HUES48 (cell line): ENCODE measurements at regions not wholly inside any gene's neighbourhood (a gene's known extent, or its start where the extent isn't known, plus 50 kb on each side); places are given as distances from the start of the nearest gene placed in this dataset.

Source experiments
- H3K27ac ChIP-seq: one replicate; pipeline ENCODE4 v1.7.0; 2013; ENCODE audit warnings: low read depth, low read length, inconsistent platforms
- H3K27me3 ChIP-seq: 2 replicates; pipeline ENCODE4 v1.6.1; 2013; ENCODE audit warnings: mild to moderate bottlenecking, low read length; ENCODE audit not compliant: control insufficient read depth, insufficient read depth
- H3K36me3 ChIP-seq: 2 replicates; pipeline ENCODE4 v1.6.1; 2013; ENCODE audit warnings: low read length; ENCODE audit not compliant: control insufficient read depth, insufficient read depth
- H3K4me1 ChIP-seq: 2 replicates; pipeline ENCODE4 v1.6.1; 2013; ENCODE audit warnings: mild to moderate bottlenecking, low read length; ENCODE audit not compliant: control insufficient read depth, insufficient read depth
- H3K4me3 ChIP-seq: 2 replicates; pipeline ENCODE4 v1.5.1; 2013; ENCODE audit warnings: mild to moderate bottlenecking, low read depth, low read length
- H3K9ac ChIP-seq: 2 replicates; pipeline ENCODE4 v1.6.1; 2013; ENCODE audit warnings: mild to moderate bottlenecking, low read depth, low read length, moderate library complexity
- H3K9me3 ChIP-seq: 2 replicates; pipeline ENCODE4 v1.6.1; 2013; ENCODE audit warnings: low read length; ENCODE audit not compliant: control insufficient read depth, insufficient read depth

DNA sequence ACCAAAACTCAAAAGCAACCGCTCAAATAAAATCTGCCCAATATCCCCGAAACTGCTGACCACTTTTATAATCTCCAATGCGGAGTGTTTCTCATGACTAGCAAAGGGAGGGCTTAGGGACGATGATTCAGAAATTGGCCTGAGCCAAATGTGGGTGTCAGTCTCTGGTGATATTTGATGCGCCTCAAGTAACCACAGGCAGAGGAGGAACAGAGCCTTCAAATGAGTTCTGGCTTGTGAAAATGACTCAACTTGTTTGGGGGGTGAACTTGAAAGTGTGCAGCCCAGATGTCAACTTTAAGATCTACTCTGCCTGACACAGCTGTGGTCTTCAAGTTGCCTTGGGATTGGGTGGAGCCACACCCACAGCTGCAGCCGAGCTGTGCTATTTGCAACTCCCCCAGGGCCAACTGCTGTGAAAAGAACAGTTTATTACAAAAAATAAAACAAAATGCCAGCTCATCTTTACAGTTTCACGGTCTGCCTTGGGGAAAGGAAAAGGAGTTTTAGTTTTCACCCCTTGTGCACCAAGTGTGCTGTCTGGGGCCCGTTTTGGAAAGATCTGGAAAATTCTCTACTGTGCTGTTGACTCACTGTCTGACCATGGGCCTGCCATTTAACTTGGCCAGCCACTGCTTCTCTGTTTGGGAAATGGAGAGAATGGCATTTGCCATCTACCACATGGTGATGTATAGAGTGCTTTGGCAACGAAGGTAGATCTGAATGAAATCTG lies 222.1 kb downstream of the MTX2 start:
- H3K4me1 ChIP-seq, result peaks cover 14% of the 10 kb centered on the region
- H3K9ac ChIP-seq, result no peak overlapping the region
- peaks cover 42% of the 10 kb centered on the region for H3K27me3 ChIP-seq
- no peaks in the 10 kb centered on the region for H3K36me3 ChIP-seq
- no peak overlapping the region for H3K27ac ChIP-seq
- no peaks in the 10 kb centered on the region for H3K9me3 ChIP-seq
- no peak overlapping the region for H3K4me3 ChIP-seq

DNA sequence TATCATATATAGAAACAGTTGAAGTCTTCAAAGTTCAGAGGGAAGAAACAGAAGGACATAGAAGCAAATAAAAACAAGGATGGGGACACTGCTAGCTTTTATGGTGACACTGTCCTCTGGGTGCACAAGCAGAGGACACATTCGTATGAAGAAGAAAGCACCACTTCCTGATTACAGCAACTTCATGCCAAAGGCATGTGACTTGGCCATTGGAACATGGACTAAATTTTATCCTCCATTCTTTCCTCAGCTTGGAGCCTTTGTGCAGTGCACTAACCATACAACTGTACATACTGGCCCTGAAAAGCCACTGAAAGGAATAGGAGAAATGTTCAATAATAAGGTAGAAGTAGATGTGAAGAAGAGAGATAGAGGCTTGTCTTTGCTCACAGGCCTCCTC lies 223.3 kb downstream of the MTX2 start:
- Histone ChIP-seq H3K36me3 (no peaks in the 10 kb centered on the region), H3K4me1 (peaks cover 14% of the 10 kb centered on the region), H3K27ac (no peak overlapping the region), H3K9ac (no peak overlapping the region), H3K4me3 (no peak overlapping the region), H3K27me3 (peaks cover 42% of the 10 kb centered on the region), H3K9me3 (no peaks in the 10 kb centered on the region)

- H3K4me3 ChIP-seq, result no peak overlapping the region
- H3K9me3 ChIP-seq, result no peaks in the 10 kb centered on the region
- H3K9ac ChIP-seq, result no peak overlapping the region
- H3K4me1 ChIP-seq, result peaks cover 14% of the 10 kb centered on the region
- no peak overlapping the region for H3K27ac ChIP-seq
- no peaks in the 10 kb centered on the region for H3K36me3 ChIP-seq
- peaks cover 37% of the 10 kb centered on the region for H3K27me3 ChIP-seq
Measured at GRCh38 chr2:176493226-176493825, 224.1 kb downstream of the MTX2 start.

DNA sequence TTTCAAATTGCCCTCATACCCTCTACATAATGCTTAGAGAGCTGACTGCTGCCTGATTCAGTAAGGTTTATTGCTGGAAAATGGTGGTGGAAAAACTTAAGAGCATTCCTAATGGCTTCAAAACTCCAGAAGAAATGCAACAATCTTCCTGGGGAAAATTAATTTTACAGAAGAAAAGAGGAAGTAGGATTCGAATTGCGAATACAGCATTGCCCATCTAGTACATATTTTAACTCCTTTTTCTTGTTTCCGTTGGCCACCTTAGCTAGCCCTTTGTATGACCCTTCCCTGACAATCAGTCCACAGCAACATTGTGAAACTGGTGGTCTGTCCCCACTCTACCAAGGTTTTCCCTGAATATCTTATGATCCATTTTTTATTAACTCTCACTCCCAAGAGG lies 224.7 kb downstream of the MTX2 start:
- H3K36me3 ChIP-seq, result no peaks in the 10 kb centered on the region
- H3K4me1 ChIP-seq, result peaks cover 14% of the 10 kb centered on the region
- peaks cover 32% of the 10 kb centered on the region for H3K27me3 ChIP-seq
- no peak overlapping the region for H3K4me3 ChIP-seq
- no peaks in the 10 kb centered on the region for H3K9me3 ChIP-seq
- no peak overlapping the region for H3K27ac ChIP-seq
- H3K9ac ChIP-seq, result no peak overlapping the region

DNA sequence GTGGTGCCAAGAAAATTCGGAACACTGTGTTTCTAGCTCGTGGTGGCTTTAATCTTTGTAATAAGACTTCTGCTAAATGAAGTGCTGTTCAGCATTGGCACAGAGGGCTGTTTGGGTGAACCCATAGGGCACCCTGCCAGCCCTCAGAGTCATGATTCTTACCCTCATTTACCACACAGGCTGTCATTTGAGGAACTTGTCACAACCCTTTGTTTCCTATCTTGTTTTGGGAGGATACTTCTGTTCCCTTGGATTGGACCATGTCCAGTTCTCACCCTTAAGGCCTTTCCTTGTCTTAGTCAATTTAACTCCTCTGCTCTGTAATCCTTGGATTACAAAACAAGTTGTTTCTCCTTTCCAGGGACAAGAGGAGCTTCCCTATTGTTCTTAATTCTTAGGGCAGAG lies 225.7 kb downstream of the MTX2 start:
- Histone ChIP-seq H3K27ac (no peak overlapping the region), H3K9ac (no peak overlapping the region), H3K9me3 (no peaks in the 10 kb centered on the region)

DNA sequence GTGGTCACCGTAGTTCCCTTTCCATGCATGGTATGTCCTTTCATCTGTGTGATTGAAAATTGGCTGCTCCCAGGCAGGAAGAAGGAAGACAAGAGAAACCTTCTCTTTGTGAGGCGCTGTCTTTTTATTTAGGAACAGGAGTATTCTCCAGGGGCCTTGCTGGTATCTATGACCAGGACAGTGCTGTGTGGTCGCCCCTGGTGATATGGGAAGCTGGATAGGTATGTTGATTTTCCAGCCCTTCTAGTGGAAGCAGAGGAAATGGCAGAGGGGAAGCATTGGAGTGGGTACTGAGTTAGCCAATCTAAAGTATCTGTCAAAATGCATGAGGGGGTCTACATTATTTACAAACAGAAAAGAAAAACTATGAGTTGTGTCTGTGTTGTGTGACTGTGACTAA lies 226.6 kb downstream of the MTX2 start:
- H3K27ac ChIP-seq, result no peak overlapping the region

More for the DNA sequence above, 225.7 kb downstream of the MTX2 start:
- Histone ChIP-seq H3K36me3 (no peaks in the 10 kb centered on the region), H3K4me3 (no peak overlapping the region), H3K4me1 (peaks cover 9% of the 10 kb centered on the region), H3K27me3 (peaks cover 21% of the 10 kb centered on the region)

DNA sequence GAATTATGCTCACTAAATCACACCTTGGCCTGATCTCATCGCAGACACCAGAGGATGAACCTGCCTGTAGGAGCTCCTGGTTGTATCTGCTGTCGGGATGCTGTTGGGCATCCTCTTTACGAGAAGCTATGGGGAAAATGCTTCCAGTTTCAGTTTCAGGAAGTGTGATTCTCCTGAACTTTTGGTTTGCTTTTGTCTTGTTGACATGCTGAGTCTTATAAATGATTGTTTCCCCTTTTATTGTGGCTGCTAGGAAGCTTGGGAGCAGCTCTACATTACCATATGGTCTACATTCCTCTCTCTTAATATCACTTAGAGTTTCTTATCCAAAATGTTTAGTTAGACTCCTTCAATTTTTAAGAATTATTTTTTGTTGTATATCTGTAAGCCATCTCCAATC lies 227.5 kb downstream of the MTX2 start:
- Histone ChIP-seq H3K9ac (no peak overlapping the region), H3K27me3 (peaks cover 4% of the 10 kb centered on the region; the same call in 1 of the 2 replicates), H3K36me3 (no peaks in the 10 kb centered on the region), H3K9me3 (no peaks in the 10 kb centered on the region), H3K27ac (no peak overlapping the region), H3K4me3 (no peak overlapping the region), H3K4me1 (no peaks in the 10 kb centered on the region)

More for the DNA sequence above, 226.6 kb downstream of the MTX2 start:
- Histone ChIP-seq H3K4me1 (peaks cover 4% of the 10 kb centered on the region), H3K4me3 (no peak overlapping the region), H3K9me3 (no peaks in the 10 kb centered on the region), H3K27me3 (peaks cover 13% of the 10 kb centered on the region), H3K9ac (no peak overlapping the region), H3K36me3 (no peaks in the 10 kb centered on the region)

DNA sequence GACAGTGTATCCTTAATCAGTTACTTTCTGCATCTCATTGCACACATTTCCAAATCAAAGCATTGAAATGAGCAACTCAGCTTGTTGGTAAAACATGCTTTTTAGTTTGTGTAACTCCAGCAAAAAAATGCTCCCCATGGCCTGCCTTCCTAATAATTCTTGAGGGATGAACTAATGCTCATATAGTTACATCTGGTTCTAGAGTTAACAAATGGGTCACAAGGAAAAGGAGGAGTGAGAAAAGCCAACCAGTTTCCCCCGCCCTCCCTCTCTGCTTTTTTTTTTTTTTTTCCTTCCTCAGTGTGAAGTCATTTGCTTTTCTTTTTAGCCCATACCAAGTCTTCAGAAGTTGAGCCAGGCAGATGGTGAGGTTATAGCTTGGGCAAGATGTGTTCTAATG lies 231.7 kb downstream of the MTX2 start:
- H3K9me3 ChIP-seq, result no peaks in the 10 kb centered on the region
- H3K4me3 ChIP-seq, result no peak overlapping the region
- H3K4me1 ChIP-seq, result no peaks in the 10 kb centered on the region
- 0 out of 2 replicates have a peak, but pooled peaks cover 4% of the 10 kb centered on the region for H3K27me3 ChIP-seq
- H3K36me3 ChIP-seq, result no peaks in the 10 kb centered on the region
- H3K9ac ChIP-seq, result no peak overlapping the region
- H3K27ac ChIP-seq, result no peak overlapping the region

- Histone ChIP-seq H3K4me3 (no peak overlapping the region), H3K4me1 (no peaks in the 10 kb centered on the region), H3K27ac (no peak overlapping the region), H3K9me3 (no peaks in the 10 kb centered on the region), H3K9ac (no peak overlapping the region), H3K27me3 (0 out of 2 replicates have a peak, but pooled peaks cover 4% of the 10 kb centered on the region), H3K36me3 (no peaks in the 10 kb centered on the region)
Measured at GRCh38 chr2:176501617-176502016, 232.4 kb downstream of the MTX2 start.

GRCh38 chr2:176502619-176503018 lies 233.4 kb downstream of the MTX2 start:
- Histone ChIP-seq H3K27ac (no peak overlapping the region), H3K9ac (no peak overlapping the region), H3K4me3 (no peak overlapping the region), H3K27me3 (peaks cover 4% of the 10 kb centered on the region; the same call in 1 of the 2 replicates), H3K9me3 (no peaks in the 10 kb centered on the region), H3K4me1 (no peaks in the 10 kb centered on the region), H3K36me3 (no peaks in the 10 kb centered on the region)

GRCh38 chr2:176503776-176504175 lies 234.5 kb downstream of the MTX2 start:
- Histone ChIP-seq H3K9ac (no peak overlapping the region), H3K9me3 (no peaks in the 10 kb centered on the region), H3K4me1 (no peaks in the 10 kb centered on the region), H3K27me3 (peaks cover 8% of the 10 kb centered on the region; the same call in 1 of the 2 replicates), H3K4me3 (no peak overlapping the region), H3K36me3 (no peaks in the 10 kb centered on the region), H3K27ac (no peak overlapping the region)
